HG03175 (cell line): ENCODE measurements at regions not wholly inside any gene's neighbourhood (a gene's known extent, or its start where the extent isn't known, plus 50 kb on each side); places are given as distances from the start of the nearest gene placed in this dataset.

ENCODE experiments used
- ATAC-seq: cut with Tn5 transposase; IDR thresholded peaks from one replicate; pipeline ENCODE4 v1.9.1; 2021; ENCODE audit warnings: mild to moderate bottlenecking, moderate library complexity; ENCODE audit not compliant: unreplicated experiment

- ATAC-seq: peak; percentile 78
Observed at GRCh38 chr12:92034858-92035401, 110.7 kb downstream of the BTG1 start.

GRCh38 chr12:92034083-92034482 lies 111.6 kb downstream of the BTG1 start:
- ATAC-seq: no peak

- ATAC-seq: no peak
Observed at GRCh38 chr12:92032965-92033364, 112.7 kb downstream of the BTG1 start.

GRCh38 chr12:92032101-92032500 lies 113.5 kb downstream of the BTG1 start:
- no peak for ATAC-seq

- ATAC-seq: peak; percentile 67
Observed at GRCh38 chr12:92030618-92031017, 115.0 kb downstream of the BTG1 start.

- ATAC-seq: no peak
Observed at GRCh38 chr12:92029902-92030586, 115.6 kb downstream of the BTG1 start.

- no peak for ATAC-seq
Observed at GRCh38 chr12:92029136-92029535, 116.5 kb downstream of the BTG1 start.

GRCh38 chr12:92028441-92028709 lies 117.3 kb downstream of the BTG1 start:
- no peak for ATAC-seq

- no peak for ATAC-seq
Observed at GRCh38 chr12:92027701-92028440, 117.8 kb downstream of the BTG1 start.

- ATAC-seq: no peak
Observed at GRCh38 chr12:92027243-92027642, 118.4 kb downstream of the BTG1 start.

- ATAC-seq: no peak
Observed at GRCh38 chr12:92025462-92026207, 120.0 kb downstream of the BTG1 start.

- ATAC-seq: no peak
Observed at GRCh38 chr12:92022093-92022492, 123.6 kb downstream of the BTG1 start.

- no peak for ATAC-seq
Observed at GRCh38 chr12:92021666-92022035, 124.0 kb downstream of the BTG1 start.

- no peak for ATAC-seq
Observed at GRCh38 chr12:92020983-92021665, 124.5 kb downstream of the BTG1 start.

GRCh38 chr12:92019491-92020277 lies 126.0 kb downstream of the BTG1 start:
- no peak for ATAC-seq

- no peak for ATAC-seq
Observed at GRCh38 chr12:92012691-92013090, 133.0 kb downstream of the BTG1 start.

GRCh38 chr12:92010853-92011701 lies 134.6 kb downstream of the BTG1 start:
- no peak for ATAC-seq

GRCh38 chr12:92010368-92010767 lies 135.3 kb downstream of the BTG1 start:
- ATAC-seq: no peak

- no peak for ATAC-seq
Observed at GRCh38 chr12:92008345-92008744, 137.3 kb downstream of the BTG1 start.

GRCh38 chr12:92007787-92008186 lies 137.9 kb downstream of the BTG1 start:
- no peak for ATAC-seq
